Fibroblast of lung (primary cell): ENCODE measurements at regions not wholly inside any gene's neighbourhood (a gene's known extent, or its start where the extent isn't known, plus 50 kb on each side); places are given as distances from the start of the nearest gene placed in this dataset.

ENCODE experiments used
- DNase-seq, 2 donors: peaks; one replicate each; pipeline versions ENCODE4 v3.0.0 to v3.0.0-alpha.2; 2010; ENCODE audit warnings: low read depth in 2 of 2
- H2AFZ ChIP-seq: 2 replicates; pipeline ENCODE4 v1.5.1; 2012; ENCODE audit warnings: low read length, control low read depth, inconsistent platforms
- H3K27ac ChIP-seq: 2 replicates; pipeline ENCODE4 v1.5.1; 2011; ENCODE audit warnings: low read length, control low read depth; ENCODE audit not compliant: insufficient read depth
- H3K27me3 ChIP-seq: 2 replicates; pipeline ENCODE4 v1.5.1; 2011; ENCODE audit warnings: mild to moderate bottlenecking, low read length; ENCODE audit not compliant: control insufficient read depth, insufficient read depth
- H3K36me3 ChIP-seq: 2 replicates; pipeline ENCODE4 v1.5.1; 2011; ENCODE audit warnings: low read length; ENCODE audit not compliant: control insufficient read depth, insufficient read depth
- H3K4me1 ChIP-seq: 2 replicates; pipeline ENCODE4 v1.5.1; 2011; ENCODE audit warnings: low read length; ENCODE audit not compliant: control insufficient read depth, insufficient read depth; ENCODE audit errors: extremely low read depth
- H3K4me2 ChIP-seq: 2 replicates; pipeline ENCODE4 v1.5.1; 2011; ENCODE audit warnings: low read length, control low read depth; ENCODE audit not compliant: insufficient read depth; ENCODE audit errors: extremely low read depth
- H3K4me3 ChIP-seq, 4 experiments: fragments of 200-600 bp in 1 of 4; sonication (generic) in 1 of 4; replicated peaks in 1 of 4; 2 replicates each; pipeline ENCODE4 v1.5.1; 2011 to 2016; ENCODE audit warnings: low read length in 4 of 4, low read depth in 3 of 4, mild to moderate bottlenecking in 3 of 4, control low read depth in 2 of 4, inconsistent platforms in 1 of 4, mixed read lengths in 1 of 4; ENCODE audit not compliant: insufficient read depth in 1 of 4; ENCODE audit errors: control extremely low read depth in 1 of 4
- H3K79me2 ChIP-seq: 2 replicates; pipeline ENCODE4 v1.5.1; 2012; ENCODE audit warnings: mild to moderate bottlenecking, low read length, inconsistent platforms; ENCODE audit not compliant: control insufficient read depth, insufficient read depth
- H3K9ac ChIP-seq: 2 replicates; pipeline ENCODE4 v1.5.1; 2011; ENCODE audit warnings: mild to moderate bottlenecking, low read length, control low read depth; ENCODE audit not compliant: insufficient read depth
- H3K9me3 ChIP-seq: 2 replicates; pipeline ENCODE4 v1.5.1; 2012; ENCODE audit warnings: low read depth, low read length; ENCODE audit not compliant: control insufficient read depth, insufficient read depth
- H4K20me1 ChIP-seq: 2 replicates; pipeline ENCODE4 v1.5.1; 2011; ENCODE audit warnings: low read length; ENCODE audit not compliant: control insufficient read depth, insufficient read depth; ENCODE audit errors: extremely low read depth
- EZH2 ChIP-seq: IDR thresholded peaks from 2 replicates; pipeline ENCODE4 v1.5.1; 2012; ENCODE audit warnings: low read length, control low read depth, mild to moderate bottlenecking; ENCODE audit errors: missing control alignments
- TF ChIP-seq, protein P1 (sequence below), 2 donors: IDR thresholded peaks in 1 of 2; conservative IDR thresholded peaks in 1 of 2; 1 replicate in 1 of 2; 2 replicates in 1 of 2; pipeline ENCODE4 v1.5.1; 2011 to 2012; ENCODE audit warnings: low read length in 2 of 2, control low read depth in 1 of 2, inconsistent platforms in 1 of 2, low read depth in 1 of 2, mild to moderate bottlenecking in 1 of 2

DNA sequence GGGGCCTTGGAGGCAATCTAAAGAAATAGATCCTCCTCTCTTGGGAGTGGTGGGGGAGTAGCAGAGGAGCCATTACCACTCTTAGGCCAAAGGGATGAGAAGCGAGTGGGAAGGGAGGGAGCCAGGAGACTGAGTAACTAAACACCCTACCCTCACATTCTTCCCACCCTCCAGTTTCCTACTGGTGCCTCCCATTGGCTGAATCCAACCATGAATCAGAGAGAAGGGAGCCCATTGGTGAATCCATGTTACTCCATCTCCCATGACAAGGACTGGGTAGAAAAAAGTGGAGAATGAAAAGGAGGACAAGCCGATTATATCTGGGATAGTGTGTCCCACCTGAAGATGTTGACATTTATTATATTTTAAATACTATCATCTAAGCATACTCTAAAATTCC, 76.8 kb upstream of the LHX5 start:
- Histone ChIP-seq H3K4me2 (no peak overlapping the region), H3K79me2 (no peaks in the 10 kb centered on the region), H3K27ac (no peak overlapping the region), H4K20me1 (no peaks in the 10 kb centered on the region), H2AFZ (no peak overlapping the region), H3K9me3 (no peaks in the 10 kb centered on the region), H3K4me3 (no peak overlapping the region), H3K9ac (no peak overlapping the region), H3K4me1 (no peaks in the 10 kb centered on the region), H3K36me3 (no peaks in the 10 kb centered on the region), H3K27me3 (no peaks in the 10 kb centered on the region)
- DNase-seq = no peak
- no peak for TF ChIP-seq EZH2
- TF ChIP-seq, protein P1, sequence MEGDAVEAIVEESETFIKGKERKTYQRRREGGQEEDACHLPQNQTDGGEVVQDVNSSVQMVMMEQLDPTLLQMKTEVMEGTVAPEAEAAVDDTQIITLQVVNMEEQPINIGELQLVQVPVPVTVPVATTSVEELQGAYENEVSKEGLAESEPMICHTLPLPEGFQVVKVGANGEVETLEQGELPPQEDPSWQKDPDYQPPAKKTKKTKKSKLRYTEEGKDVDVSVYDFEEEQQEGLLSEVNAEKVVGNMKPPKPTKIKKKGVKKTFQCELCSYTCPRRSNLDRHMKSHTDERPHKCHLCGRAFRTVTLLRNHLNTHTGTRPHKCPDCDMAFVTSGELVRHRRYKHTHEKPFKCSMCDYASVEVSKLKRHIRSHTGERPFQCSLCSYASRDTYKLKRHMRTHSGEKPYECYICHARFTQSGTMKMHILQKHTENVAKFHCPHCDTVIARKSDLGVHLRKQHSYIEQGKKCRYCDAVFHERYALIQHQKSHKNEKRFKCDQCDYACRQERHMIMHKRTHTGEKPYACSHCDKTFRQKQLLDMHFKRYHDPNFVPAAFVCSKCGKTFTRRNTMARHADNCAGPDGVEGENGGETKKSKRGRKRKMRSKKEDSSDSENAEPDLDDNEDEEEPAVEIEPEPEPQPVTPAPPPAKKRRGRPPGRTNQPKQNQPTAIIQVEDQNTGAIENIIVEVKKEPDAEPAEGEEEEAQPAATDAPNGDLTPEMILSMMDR (conservative IDR thresholded peaks at IDR 0.05 in 1 of 2, IDR thresholded peaks at IDR 0.05 in 1 of 2; ENCODE audit: low read depth in 1 of 2, low read length in 2 of 2) = no peak

DNA sequence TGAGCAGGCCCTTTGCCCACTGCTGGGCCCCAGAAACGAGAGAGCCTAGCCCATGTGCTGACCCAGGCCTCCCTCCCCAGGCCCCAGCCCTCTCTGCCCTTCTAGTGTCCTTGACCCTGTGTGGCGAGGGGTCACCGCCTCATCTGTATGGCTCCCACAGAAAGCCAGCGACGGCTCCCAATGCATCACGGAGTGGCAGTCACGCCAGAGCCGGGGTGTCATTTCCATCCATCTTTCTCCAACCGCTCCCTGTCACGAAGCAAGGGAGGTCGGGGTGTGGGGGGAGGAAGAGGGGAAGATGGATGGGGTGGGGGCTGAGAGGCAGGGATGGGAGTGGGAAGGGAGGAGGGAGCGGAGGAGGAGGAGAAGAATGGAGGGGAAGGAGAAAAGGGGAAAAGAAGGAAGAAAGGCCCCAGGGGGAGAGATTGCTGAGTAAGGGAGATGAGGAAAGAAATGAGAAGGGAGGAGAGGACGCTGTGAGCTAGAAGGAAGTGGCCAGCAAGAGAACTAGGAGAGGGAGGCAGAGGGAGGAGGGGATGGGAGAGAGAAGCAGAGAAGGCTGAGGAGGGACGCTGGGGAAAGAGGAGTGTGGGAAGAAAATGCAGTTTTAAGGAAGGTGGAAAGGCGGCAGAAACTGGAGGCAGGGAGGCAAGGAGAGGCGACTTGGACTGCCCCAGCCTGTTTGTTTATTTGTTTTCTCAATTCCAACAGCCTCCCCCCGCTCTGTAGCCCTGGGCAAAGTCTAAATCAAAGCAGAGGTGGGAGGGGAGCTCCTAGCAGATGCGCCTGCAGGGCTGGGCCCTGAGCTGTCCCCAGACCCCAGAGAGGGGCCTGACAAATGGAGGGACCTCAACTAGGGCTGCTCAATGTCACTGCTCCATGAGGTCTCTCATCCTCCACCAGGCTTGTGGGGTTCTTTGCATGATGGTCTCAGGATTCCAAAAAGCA, 75.5 kb upstream of the LHX5 start:
- Histone ChIP-seq H3K79me2 (no peaks in the 10 kb centered on the region), H2AFZ (no peak overlapping the region), H3K4me1 (no peaks in the 10 kb centered on the region), H3K4me3 (no peak overlapping the region), H3K27ac (no peak overlapping the region), H3K4me2 (no peak overlapping the region), H3K9me3 (no peaks in the 10 kb centered on the region), H4K20me1 (no peaks in the 10 kb centered on the region), H3K36me3 (no peaks in the 10 kb centered on the region), H3K27me3 (no peaks in the 10 kb centered on the region), H3K9ac (no peak overlapping the region)
- no peak for TF ChIP-seq EZH2
- TF ChIP-seq, protein P1 (conservative IDR thresholded peaks at IDR 0.05 in 1 of 2, IDR thresholded peaks at IDR 0.05 in 1 of 2; ENCODE audit: low read depth in 1 of 2, low read length in 2 of 2) = no peak
- DNase-seq = no peak

DNA sequence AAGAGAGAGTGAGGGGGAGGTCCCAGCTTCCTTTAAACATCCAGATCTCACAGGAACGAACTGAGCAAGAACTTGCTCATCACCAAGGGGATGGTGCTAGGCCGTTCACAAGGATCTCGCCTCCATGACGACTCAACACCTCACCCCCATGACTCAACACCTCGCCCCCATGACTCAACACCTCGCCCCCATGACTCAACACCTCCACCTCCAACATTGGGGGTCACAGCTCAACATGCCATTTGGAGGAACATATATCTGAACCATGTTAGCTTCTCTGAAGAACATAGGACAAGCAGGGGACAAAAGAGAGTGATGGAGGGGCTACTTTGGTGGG, 66.0 kb upstream of the LHX5 start:
- Histone ChIP-seq H3K9me3 (no peaks in the 10 kb centered on the region), H3K9ac (no peak overlapping the region), H4K20me1 (no peaks in the 10 kb centered on the region), H3K79me2 (no peaks in the 10 kb centered on the region), H3K4me1 (no peaks in the 10 kb centered on the region), H3K36me3 (no peaks in the 10 kb centered on the region), H3K27ac (no peak overlapping the region), H2AFZ (no peak overlapping the region), H3K4me3 (no peak overlapping the region), H3K27me3 (no peaks in the 10 kb centered on the region), H3K4me2 (no peak overlapping the region)
- TF ChIP-seq, protein P1 (conservative IDR thresholded peaks at IDR 0.05 in 1 of 2, IDR thresholded peaks at IDR 0.05 in 1 of 2; ENCODE audit: low read depth in 1 of 2, low read length in 2 of 2) = no peak
- no peak for TF ChIP-seq EZH2
- DNase-seq = no peak
